GM18858 (cell line): ENCODE measurements at regions not wholly inside any gene's neighbourhood (a gene's known extent, or its start where the extent isn't known, plus 50 kb on each side); places are given as distances from the start of the nearest gene placed in this dataset.
"Not testable (repeated sequence)": the region's sequence is repeated elsewhere in the genome, so short reads cannot be mapped to it uniquely, and the experiment has no call there.

Experiments used
- ATAC-seq: cut with Tn5 transposase; IDR thresholded peaks from one replicate; pipeline ENCODE4 v1.9.1; 2021; ENCODE audit not compliant: unreplicated experiment

DNA sequence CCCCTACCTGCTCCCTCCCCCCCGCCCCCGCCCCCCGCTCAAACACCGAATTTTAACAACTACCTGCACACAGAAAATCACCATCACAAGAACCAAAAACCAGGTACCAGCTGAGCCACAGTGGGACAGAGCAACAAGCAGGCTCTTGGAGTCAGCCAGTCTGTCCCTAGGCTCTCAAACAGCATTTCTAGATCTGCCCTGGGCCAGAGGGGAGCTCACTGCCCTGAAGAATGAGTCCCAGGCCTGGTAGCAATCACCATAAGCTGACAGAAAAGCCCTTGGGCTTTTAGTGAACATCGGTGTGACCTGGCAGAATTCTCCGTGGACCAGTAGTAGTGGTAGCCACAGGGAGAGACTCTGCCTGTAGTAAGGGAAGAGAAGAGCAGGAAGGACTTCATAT lies 58.3 kb downstream of the C11orf87 start:
- ATAC-seq, result no peak

DNA sequence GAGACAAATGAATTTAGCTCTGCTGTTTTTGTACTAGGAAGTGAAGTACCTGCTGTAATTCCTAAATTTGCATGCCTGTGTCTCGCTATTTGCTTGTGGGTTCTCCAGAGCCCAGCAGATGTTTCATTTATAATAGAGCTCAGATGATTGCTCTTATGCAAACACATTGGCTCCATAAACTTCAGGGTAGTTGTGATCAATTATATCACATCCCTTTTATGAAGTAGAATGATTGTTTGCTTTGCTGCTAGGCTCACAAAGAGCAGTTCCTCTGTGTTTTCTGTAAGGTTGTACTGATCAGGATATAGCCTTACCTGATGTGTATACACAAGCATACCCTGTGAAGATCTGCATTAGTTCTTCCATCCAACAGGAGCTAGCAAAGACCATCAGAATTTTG lies 64.1 kb downstream of the C11orf87 start:
- ATAC-seq, result no peak

DNA sequence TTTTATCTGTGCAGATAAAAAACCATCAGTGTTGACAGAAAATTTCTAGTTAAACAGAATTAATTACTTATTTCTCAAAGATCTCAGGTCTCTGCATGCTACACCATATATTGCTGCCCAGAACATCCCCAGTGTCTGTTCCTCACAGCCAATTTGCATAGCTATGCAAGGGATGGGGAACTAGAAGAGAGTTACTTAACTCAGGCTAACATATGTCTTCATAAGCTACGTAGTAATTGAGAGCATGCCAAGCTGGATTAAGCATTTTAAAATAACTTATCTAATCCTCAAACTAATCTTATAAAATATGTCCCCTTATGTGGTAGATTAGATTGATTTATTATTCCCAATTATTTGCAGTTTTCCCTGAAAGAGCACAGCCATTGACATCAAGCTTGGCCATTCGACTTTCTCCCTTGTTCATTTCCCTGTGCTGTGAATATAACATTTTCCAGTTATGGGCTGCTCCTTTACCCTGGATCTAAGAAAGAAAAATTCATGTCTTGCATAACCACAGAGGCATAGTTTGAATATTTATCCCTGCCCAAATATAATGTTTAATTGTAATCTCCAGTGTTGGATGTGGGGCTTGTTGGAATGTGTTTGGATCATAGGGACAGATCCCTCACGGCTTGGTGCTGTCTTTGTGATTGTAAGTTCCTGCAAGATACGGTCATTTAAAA lies 69.1 kb downstream of the C11orf87 start:
- no peak for ATAC-seq

DNA sequence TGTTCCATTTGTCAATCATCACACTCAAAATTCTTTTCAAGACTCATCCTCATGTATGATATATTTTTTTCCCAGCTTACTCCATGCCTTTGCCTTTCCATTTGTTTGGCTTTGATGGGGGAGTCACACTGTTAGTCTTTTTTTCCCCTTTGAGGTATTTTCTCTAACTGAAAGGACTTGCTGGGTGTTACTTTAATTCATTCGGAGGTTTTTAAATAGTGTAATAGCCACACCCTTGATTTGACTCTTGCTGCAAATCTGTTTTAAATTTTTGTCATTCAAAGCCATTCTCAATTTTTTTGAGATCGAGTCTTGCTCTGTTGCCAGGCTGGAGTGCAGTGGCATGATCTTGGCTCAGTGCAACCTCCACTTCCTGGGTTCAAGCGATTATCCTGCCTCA lies 84.1 kb downstream of the C11orf87 start:
- no peak for ATAC-seq

DNA sequence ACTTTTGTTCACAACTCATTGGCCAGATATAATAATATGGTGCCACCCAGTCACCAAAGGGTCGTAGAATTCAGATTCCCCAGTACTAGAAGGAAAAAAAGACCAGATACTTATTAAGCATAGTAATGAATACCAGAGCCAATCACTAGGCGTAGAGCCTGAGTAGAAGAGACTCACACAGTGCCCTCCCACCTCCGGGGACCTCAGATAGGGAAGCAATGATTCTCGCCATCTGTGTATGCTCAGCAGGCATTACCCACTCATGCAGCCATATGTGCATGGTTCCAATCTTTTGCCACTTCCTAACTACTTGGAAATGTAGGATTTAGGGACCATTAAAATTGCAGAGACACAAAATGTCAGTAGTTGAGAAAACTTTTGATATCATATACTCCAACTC lies 85.3 kb downstream of the C11orf87 start:
- ATAC-seq, result no peak

DNA sequence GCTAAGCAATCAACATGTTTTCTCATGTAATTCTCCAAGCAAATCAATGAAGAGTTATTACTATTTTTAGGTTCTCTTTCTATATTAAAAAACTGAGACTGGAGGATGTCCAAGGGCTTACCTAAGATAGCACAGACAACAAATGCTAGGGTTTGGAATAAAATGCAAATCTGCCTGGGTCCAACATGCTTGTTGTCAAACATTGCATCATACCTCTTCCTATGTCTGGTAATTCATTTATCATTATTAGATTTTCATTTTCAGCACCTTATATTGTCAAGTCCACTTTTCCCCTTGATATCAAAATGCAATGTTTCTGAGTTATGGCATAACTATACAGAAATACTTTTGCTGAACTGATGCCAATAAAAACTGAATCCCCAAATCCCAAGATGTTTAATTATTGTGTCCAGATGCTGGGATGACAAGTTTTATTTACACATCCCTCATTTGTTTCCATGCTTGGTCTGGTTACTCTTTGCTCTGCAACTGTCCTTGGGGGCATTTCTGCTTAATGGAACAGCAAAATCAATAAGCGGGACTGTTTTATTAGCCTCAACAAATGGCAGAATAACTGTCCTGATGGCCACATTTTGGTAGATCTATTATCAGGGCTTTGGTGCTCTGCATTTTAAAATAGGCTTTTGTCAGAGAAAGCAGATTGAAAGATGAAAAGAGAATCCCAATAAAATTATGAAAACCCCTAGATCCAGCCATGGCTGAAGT lies 86.0 kb downstream of the C11orf87 start:
- no peak for ATAC-seq

DNA sequence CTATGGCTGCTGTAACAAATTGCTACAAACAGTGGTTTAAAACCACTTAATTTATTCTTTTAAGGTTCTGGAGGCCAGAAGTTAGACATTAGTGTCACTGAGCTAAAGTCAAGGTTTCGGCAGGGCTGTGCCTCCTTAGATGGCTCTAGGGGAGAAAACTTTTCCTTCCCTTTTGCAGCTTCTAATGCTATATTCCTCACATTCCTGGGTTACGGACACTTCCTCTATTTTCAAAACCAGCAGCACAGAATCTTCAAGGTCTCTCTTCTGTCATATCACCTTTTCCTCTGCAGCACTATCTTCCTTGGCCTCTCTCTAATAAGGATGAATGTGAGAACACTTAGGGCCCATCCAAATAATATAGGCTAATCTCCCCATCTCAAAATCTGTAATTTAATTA lies 87.0 kb downstream of the C11orf87 start:
- ATAC-seq, result no peak

DNA sequence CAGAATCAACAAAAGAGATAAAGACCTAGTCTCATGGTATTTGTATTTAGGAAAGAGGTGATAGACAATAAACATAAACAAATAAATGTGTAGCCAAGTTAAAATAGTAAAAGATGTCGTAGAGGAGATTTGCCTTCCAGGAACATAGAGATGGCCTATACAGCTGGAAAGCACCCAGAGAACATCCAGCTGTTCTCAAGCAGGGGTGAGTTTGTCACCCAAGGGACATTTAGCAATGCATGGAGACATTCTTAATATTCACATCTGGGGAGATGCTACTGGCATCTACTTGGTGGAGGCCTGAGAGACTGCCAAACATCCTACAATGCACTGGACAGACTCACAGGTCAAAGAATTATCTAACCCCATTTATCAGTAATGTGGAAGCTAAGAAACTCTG lies 88.3 kb downstream of the C11orf87 start:
- ATAC-seq, result no peak

DNA sequence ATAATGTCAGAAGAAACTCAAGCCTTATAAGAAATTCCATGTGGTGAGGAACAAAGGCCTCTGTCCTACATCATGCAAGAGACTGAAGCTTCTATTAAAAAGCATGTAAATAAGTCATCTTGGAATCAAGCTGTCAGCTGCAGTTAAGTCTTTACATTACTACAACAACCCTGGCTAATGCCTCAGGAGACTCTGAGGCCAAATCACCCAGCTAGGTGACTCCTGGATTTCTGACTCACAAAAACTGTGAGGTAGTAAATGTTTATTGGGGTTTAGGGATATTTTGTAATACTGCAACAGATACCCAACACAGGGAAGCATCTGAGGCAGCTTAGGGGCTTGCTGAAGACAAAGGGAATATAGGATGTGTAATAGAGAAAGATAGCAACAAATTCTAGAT lies 89.6 kb downstream of the C11orf87 start:
- ATAC-seq, result no peak

DNA sequence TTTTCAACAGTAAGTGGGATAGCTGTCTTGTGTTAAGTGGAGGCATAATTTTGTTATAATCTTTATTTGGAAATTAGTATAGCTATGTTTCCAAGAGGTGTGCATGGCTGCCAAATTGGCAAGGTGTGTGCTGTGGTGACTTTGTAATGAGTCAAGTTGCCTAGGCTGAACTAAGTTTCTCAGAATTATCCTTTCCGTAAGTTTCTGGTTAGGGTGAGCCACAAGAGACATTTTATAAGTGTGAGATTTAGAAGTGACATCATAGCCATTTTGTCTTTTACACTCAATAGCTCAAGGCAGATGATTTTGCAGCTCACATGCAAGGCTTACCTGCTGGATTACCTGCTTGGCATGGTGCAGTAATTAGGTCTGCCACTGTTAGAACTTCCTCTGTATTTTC lies 90.3 kb downstream of the C11orf87 start:
- ATAC-seq, result no peak

DNA sequence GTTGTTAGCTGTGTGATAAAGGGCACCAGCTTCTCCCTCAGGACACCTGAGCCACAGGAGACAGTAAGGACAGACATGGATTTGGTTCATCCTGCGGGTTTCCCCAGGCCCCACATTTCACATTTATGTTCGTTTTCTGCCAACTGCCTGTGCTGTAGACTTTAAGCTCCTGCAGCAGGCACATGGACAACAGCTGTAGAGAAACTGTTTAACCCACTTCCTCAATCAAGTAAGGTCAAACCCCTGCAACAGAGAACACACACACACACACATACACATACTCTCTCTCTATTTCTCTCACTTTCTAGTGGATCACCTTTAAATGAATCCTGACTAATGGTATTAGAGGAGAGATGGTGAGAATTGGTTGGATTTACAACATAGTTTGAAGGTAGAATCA lies 90.7 kb downstream of the C11orf87 start:
- no peak for ATAC-seq

DNA sequence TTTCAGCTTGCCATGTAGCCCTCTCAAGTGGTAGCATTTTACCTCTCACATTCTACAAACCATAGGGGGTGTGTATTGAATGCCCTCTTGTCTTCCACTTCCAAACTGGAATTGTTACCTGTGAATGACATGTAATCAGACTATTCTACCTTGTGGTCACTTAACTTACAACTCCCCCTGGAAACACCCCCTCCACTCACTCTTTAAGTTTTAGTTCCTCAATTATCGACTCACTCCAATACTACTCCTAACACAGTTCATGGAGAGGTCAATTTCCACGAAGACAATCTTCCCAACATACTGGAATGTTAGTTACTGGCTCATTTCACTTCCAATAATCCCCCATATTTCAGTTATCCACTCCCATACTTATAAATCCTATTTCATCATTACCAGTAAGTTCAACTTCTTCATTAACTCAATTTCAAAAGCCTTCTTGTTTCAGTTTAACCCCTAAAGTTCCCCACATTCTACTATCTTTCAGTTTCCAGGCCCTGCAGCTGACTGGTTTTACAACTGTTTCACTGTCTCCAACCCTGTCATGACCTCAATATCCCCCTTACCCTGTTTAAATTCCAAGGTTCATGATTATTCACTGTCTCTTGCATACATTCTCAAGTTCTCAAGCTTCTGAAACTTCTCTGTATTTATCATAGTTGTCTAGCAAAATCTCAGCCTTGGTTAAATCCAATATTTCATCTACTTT lies 92.5 kb downstream of the C11orf87 start:
- ATAC-seq, result no peak

DNA sequence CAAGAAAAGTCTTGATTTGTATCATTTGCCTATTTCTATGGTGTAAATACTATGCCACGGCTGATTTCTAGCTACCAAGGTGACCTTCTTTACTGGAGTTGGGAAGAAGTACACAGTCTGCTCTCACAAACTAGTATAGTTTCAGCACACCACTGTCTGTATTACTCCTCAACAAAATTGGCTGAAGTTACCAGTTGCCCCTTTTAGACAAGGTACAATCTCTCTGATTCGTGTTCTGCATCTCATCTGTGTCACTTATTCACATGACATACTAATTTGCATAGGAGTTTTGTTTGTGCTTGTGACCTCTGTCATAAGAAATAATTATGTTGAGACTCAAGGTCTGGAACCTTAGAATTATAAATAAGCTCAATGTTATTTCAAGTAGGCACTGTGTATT lies 97.3 kb downstream of the C11orf87 start:
- no peak for ATAC-seq

DNA sequence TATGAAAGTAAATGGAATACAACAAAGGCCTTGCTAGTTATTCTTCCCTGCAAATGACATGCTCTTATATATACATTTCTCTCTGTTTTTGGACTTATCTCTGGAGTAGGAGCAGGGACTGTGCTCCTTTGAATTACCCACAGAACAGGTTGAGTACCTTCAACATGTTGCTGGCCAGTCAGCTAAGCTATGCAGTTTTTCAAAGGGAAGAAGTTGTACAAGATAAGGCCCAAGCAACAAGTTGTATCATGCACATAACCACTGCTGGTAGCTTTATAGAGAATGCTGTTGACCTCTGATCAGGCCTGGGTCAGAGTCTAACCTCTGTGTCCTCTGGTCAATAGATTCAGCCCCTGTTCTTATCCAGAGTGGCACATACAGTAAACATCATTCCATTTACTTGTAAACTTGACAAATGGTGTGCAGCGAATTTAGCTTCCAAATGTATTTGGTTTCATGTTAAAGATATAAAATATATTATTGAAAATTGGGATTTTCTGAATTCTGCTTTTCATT lies 99.6 kb downstream of the C11orf87 start:
- no peak for ATAC-seq

DNA sequence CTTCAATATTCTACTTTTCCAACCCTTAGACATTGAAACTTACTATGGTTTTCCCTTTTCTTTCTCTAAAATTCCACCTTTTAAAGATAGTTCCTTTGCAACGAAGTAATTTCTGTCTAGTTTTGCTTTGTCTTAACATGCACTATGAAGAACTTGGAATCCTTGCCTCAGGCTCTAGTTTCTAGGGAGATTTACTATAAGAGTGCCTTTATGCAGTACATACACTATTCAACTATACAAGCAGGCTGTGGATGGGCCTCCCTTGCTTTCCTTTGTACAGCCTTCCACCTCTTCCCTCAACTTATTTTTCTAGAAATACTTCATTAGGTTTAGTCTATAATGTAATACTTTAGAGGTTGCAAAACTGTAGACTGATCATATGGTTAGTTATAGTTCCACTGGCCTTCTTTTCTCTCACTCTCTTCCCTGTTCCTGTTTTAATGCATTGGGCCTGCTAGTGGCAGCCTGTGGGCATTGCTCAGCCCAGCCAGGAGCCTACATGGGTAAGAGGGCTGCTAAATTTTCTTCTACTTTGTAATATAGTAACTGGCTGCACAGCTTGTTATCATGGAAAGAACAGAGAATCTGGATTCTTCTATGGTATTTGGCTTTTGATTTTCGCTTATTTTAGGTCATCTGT lies 100.2 kb downstream of the C11orf87 start:
- no peak for ATAC-seq

DNA sequence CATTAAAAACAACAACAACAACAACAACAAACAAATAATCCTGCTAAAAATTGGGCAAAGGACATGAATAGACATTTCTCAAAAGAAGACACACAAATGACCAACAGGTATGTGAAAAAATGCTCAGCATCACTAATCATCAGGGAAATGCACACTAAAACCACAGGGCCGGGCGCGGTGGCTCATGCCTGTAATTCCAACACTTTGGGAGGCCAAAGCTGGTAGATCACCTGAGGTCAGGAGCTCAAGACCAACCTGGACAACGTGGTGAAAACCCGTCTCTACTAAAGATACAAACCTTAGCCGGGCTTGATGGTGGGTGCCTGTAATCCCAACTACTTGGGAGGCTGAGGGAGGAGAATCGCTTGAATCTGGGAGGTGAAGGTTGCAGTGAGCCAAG lies 103.6 kb downstream of the C11orf87 start:
- not testable (repeated sequence) for ATAC-seq

DNA sequence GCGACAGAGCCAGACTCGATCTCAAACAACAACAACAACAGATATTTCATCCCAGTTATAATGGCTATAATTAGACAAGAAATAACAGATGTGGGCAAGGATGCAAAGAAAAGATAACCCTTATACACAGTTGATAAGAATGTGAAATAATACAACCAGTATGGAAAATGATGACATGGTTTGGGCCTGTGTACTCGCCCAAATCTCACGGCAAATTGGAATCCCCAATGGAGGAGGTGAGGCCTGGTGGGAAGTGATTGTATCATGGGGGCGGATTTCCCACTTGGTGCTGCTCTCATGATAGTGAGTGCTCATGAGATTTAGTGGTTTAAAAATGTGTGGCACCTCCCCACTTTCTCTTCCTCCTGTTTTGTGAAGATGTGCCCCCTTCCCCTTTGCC lies 104.1 kb downstream of the C11orf87 start:
- no peak for ATAC-seq

DNA sequence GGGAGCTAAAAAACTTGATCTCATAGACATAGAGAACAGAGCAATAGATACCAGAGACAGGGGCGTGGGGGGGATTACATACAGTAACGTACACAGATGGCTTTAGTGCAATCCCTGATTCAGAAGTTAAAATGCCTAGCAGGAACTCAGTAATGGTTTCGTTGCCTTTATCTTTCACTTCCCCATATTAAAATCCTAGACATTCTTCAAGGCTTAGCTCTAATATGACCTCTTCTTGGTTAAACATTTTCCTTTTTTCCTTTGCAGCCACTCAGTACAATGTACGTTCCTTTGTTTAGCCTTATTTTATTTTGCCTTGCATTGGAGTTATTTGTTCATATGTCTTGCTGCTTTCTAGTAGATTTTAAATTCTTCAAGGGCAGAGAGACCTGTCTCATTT lies 104.9 kb downstream of the C11orf87 start:
- ATAC-seq, result no peak

DNA sequence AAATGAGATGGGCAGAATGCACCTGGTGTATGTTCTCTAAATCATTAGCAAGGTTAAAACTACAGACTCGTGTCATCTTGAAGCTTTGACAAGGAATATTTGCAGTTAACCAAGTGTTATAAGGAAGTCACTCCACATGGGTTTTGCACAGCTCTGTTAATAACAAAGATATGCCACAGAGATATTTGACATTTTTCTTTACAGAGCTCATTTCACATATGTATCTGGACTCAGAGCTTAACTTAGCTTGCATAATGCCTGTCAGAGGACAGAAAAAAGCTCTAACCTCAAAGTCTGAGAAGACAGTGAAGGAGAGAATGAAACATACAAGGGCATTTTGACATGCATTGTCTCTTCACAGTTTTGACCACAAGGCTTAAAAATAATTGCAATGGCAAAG lies 105.5 kb downstream of the C11orf87 start:
- no peak for ATAC-seq

DNA sequence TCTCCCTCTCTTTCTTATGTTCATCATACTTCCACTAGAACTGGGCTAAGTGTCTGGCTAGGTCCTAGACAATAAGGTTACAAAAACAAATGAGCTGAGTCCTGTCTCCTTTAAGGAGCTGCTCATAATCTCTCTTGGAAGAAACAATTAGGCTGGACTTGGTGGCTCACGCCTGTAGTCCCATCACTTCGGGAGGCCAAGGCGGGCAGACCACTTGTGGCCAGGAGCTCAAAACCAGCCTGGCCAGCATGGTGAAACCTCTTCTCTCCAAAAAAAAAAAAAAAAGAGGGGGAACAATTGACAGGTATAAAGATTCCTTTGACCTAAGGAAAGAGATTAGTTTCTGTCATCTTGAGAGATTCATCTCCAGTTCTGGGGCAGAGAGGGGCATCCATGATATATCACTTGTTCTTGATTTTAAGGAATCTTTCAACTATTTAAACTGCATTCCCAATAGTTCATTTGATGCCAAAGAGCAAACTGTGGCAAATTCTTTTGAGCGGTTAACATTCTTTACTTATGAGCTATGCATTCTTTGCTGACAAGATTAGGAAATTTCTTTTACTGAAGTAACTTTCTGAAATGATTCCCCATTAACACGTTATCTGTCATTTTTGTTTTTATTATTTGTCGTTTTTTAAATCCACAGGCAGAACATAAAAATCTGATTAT lies 125.5 kb downstream of the C11orf87 start:
- no peak for ATAC-seq

DNA sequence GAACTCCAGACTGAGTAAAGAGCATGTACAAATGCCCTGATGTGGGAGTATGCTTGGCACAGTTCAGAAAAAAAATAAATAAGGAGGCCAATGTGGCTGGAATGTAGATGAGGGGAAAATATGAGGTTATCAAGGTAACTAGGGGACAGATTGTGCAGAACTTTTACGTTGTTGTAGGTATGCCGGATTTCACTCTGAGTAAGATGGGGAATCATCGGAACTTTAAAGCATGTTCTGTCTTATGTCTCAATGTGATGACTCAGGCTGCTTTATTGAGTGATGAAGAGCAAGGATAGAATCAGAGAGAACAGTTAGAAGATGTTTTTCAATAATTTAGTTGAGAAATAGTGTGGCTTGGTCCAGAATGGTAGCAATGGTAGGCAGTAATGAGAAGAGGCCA lies 130.4 kb downstream of the C11orf87 start:
- ATAC-seq, result no peak
